ENCODE measurements at regions not wholly inside any gene's neighbourhood (a gene's known extent, or its start where the extent isn't known, plus 50 kb on each side); places are given as distances from the start of the nearest gene placed in this dataset. TPM values are rescaled to one million over a fixed set of nuclear protein-coding genes. Genes with fewer than 3 reads are reported as not detected.
"Not testable (repeated sequence)": the region's sequence is repeated elsewhere in the genome, so short reads cannot be mapped to it uniquely, and the experiment has no call there.

DNA sequence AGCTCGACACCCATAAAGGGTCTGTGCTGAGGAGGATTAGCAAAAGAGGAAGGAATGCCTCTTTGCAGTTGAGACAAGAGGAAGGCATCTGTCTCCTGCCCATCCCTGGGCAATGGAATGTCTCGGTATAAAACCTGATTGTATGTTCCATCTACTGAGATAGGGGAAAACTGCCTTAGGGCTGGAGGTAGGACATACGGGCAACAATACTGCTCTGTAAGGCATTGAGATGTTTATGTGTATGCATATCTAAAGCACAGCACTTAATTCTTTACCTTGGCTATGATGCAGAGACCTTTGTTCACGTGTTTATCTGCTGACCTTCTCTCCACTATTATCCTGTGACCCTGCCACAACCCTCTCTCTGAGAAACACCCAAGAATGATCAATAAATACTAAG, 210.7 kb downstream of the POTED start:
- not testable (repeated sequence) for H3F3A ChIP-seq (ENCODE audit: low read depth); H3K9ac ChIP-seq; H3K4me1 ChIP-seq; H3K27me3 ChIP-seq; DNase-seq (ENCODE audit: low spot score); H3K9me3 ChIP-seq (ENCODE audit: low read depth); H3K27ac ChIP-seq; H4K20me1 ChIP-seq (ENCODE audit: low read depth); H3K36me3 Mint-ChIP-seq; H3K79me2 ChIP-seq (ENCODE audit: low read depth); H3K36me3 ChIP-seq; H3K27ac Mint-ChIP-seq; H3K4me2 ChIP-seq; H3K4me1 Mint-ChIP-seq; H3K27me3 Mint-ChIP-seq (ENCODE audit: insufficient read depth, low read depth); H2AFZ ChIP-seq (replicated peaks); H3K4me3 ChIP-seq; H3K4me3 Mint-ChIP-seq
- H3K9me3 Mint-ChIP-seq = peaks cover 30% of the 10 kb centered on the region

- not testable (repeated sequence) for H3K4me2 ChIP-seq; H3F3A ChIP-seq (ENCODE audit: low read depth)
Observed at GRCh38 chr21:13812191-13812590, 202.6 kb downstream of the POTED start.

DNA sequence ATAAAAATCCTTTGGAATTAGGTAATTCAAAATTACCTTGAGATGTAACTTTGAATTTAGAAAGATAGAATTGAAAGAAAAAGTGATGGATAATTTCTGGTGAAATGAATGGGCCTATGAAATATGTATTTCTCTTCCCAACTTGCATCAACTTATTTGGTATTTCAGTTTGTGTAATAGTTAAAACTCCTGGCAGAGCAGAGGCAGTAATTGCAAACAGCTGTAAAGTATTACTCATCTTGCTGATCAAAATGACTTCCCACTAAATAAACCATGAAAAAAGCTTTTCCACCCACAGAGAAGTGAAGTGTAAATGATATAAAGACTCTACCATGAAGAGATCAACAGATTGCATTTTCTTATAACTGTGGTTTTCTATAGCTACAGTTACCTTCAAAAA, 201.0 kb downstream of the POTED start:
- not testable (repeated sequence) for DNase-seq (ENCODE audit: low spot score); H3K9me3 ChIP-seq (ENCODE audit: low read depth); H3K4me1 ChIP-seq; H3K36me3 Mint-ChIP-seq; H3F3A ChIP-seq (ENCODE audit: low read depth); H3K4me2 ChIP-seq; H3K4me3 ChIP-seq; H3K27me3 ChIP-seq; H3K27ac ChIP-seq; H3K79me2 ChIP-seq (ENCODE audit: low read depth); H3K9ac ChIP-seq; H3K27me3 Mint-ChIP-seq (ENCODE audit: insufficient read depth, low read depth); H2AFZ ChIP-seq (replicated peaks); H3K4me1 Mint-ChIP-seq; H3K27ac Mint-ChIP-seq; H3K4me3 Mint-ChIP-seq; H4K20me1 ChIP-seq (ENCODE audit: low read depth); H3K36me3 ChIP-seq
- peaks cover 52% of the 10 kb centered on the region for H3K9me3 Mint-ChIP-seq

More at GRCh38 chr21:13812191-13812590, 202.6 kb downstream of the POTED start:
- H3K4me3 ChIP-seq; DNase-seq (ENCODE audit: low spot score); H3K27ac ChIP-seq; H2AFZ ChIP-seq (replicated peaks); H3K27me3 ChIP-seq; H3K27ac Mint-ChIP-seq; H4K20me1 ChIP-seq (ENCODE audit: low read depth); H3K36me3 Mint-ChIP-seq; H3K4me1 Mint-ChIP-seq; H3K9me3 ChIP-seq (ENCODE audit: low read depth); H3K4me1 ChIP-seq; H3K4me3 Mint-ChIP-seq; H3K79me2 ChIP-seq (ENCODE audit: low read depth); H3K27me3 Mint-ChIP-seq (ENCODE audit: insufficient read depth, low read depth); H3K36me3 ChIP-seq; H3K9ac ChIP-seq: not testable (repeated sequence)
- peaks cover 48% of the 10 kb centered on the region for H3K9me3 Mint-ChIP-seq

GRCh38 chr21:13806444-13806843, 196.9 kb downstream of the POTED start:
- H4K20me1 ChIP-seq (ENCODE audit: low read depth); H3K9ac ChIP-seq; H3K27ac Mint-ChIP-seq; H2AFZ ChIP-seq (replicated peaks); H3K36me3 Mint-ChIP-seq; H3K4me2 ChIP-seq; H3K27ac ChIP-seq; H3K27me3 Mint-ChIP-seq (ENCODE audit: insufficient read depth, low read depth); H3K4me1 Mint-ChIP-seq; DNase-seq (ENCODE audit: low spot score); H3K36me3 ChIP-seq; H3K4me3 Mint-ChIP-seq; H3F3A ChIP-seq (ENCODE audit: low read depth); H3K79me2 ChIP-seq (ENCODE audit: low read depth); H3K9me3 ChIP-seq (ENCODE audit: low read depth); H3K4me1 ChIP-seq; H3K4me3 ChIP-seq; H3K27me3 ChIP-seq: not testable (repeated sequence)
- peaks cover 43% of the 10 kb centered on the region for H3K9me3 Mint-ChIP-seq

DNA sequence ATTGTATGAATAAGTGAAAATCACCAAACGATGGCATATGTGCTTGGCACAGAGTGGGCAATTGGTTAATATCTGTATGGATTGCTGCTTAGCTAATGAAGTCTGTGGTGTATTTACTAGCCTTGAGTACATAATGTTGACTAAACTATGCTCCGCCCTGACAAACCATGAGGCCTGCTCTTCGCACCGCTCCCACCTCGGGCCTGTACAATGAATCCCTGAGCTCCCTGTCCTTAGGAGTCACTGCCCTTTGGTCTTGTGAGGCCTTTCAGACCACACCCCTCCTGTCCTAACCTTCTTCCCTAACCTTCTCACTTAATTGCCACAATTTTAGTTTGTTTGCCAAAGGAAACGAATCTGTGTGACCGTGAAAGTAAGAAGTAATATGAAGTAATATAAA, 193.2 kb downstream of the POTED start:
- H4K20me1 ChIP-seq (ENCODE audit: low read depth); H3K27me3 ChIP-seq; H3K36me3 ChIP-seq; H3K4me3 Mint-ChIP-seq; H3K27ac ChIP-seq; H3K27ac Mint-ChIP-seq; H2AFZ ChIP-seq (replicated peaks); H3K4me1 ChIP-seq; H3K4me3 ChIP-seq; H3K79me2 ChIP-seq (ENCODE audit: low read depth); H3F3A ChIP-seq (ENCODE audit: low read depth); H3K27me3 Mint-ChIP-seq (ENCODE audit: insufficient read depth, low read depth); H3K9ac ChIP-seq; H3K9me3 ChIP-seq (ENCODE audit: low read depth); H3K4me2 ChIP-seq; H3K4me1 Mint-ChIP-seq; H3K36me3 Mint-ChIP-seq; DNase-seq (ENCODE audit: low spot score): not testable (repeated sequence)
- peaks cover 33% of the 10 kb centered on the region for H3K9me3 Mint-ChIP-seq

Small RNA genes lying in the stretch of these regions (small RNA-seq; reads per million reads assigned to genes)
- gene RNU6-954P = not detected
- gene ZNF114P1 = not detected

Data from neural progenitor cell (in vitro differentiated cells).